HG02884 (cell line): ENCODE measurements at regions not wholly inside any gene's neighbourhood (a gene's known extent, or its start where the extent isn't known, plus 50 kb on each side); places are given as distances from the start of the nearest gene placed in this dataset.
"Not testable (repeated sequence)": the region's sequence is repeated elsewhere in the genome, so short reads cannot be mapped to it uniquely, and the experiment has no call there.

Source experiments
- ATAC-seq: cut with Tn5 transposase; IDR thresholded peaks from one replicate; pipeline ENCODE4 v1.9.1; 2021; ENCODE audit warnings: mild to moderate bottlenecking, moderate library complexity; ENCODE audit not compliant: unreplicated experiment

DNA sequence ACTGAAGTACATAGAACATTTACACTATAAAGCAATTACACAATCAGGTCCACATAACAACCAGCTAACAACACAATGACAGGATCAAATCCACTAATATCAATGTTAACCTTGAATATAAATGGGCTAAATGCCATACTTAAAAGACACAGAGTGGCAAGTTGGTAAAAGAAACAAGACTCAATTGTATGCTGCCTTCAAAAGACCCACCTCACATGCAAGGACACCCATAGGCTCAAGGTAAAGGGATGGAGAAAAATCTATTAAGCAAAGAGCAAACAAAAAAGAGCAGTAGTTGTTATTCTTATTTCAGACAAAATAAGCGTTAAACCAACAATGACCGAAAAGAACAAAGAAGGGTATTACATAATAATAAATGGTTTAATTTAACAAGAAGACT is 183.3 kb downstream of the PYDC2 start:
- ATAC-seq = no peak

DNA sequence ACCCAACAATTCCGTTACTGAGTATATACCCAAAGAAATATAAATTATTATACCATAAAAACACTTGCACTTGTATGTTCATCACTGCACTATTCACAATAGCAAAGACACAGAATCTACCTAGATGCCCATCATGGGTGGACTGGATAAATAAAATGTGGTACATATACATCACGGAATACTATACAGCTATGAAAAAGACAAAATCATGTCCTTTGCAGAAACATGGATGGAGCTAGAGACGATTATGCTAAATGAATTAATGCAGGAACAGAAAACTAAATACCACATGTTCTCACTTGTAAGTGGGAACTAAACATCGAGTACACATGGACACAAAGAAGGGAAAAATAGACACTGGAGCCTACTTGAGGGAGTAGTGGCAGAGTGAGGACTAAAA is 185.3 kb downstream of the PYDC2 start:
- ATAC-seq = no peak

- ATAC-seq = no peak
Observed at GRCh38 chr3:191648787-191649186, 187.8 kb downstream of the PYDC2 start.

DNA sequence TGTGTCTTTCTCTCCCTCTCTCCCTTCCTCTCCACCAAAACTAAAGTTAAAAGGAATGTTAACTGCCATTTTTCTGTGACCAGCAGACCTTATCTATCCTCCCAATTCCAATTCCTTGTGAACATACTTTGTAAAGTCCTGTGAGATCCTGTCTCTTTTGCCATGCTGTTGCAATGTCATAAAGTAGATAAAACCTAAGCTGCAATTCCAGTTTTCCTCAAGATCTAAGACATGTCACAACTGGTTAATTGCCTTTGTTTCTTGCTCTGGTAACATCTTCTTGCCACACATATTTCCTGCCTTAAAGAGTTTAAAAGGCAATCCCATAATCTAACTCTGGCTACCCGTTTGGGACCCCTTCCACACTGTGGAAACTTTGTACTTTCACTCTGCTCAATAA is 188.7 kb downstream of the PYDC2 start:
- ATAC-seq = no peak

- not testable (repeated sequence) for ATAC-seq
Observed at GRCh38 chr3:191658781-191659419, 197.9 kb downstream of the PYDC2 start.

DNA sequence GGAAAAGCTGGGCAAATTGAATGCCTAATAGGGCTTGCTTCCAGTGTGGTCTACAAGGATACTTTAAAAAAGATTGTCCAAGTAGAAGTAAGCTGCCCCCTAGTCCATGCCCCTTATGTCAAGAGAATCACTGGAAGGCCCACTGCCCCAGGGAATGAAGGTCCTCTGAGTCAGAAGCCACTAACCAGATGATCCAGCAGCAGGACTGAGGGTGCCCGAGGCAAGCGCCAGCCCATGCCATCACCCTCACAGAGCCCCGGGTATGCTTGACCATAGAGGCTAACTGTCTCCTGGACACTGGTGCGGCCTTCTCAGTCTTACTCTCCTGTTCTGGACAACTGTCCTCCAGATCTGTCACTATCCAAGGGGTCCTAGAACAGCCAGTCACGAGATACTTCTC is 201.2 kb downstream of the PYDC2 start:
- ATAC-seq = not testable (repeated sequence)

DNA sequence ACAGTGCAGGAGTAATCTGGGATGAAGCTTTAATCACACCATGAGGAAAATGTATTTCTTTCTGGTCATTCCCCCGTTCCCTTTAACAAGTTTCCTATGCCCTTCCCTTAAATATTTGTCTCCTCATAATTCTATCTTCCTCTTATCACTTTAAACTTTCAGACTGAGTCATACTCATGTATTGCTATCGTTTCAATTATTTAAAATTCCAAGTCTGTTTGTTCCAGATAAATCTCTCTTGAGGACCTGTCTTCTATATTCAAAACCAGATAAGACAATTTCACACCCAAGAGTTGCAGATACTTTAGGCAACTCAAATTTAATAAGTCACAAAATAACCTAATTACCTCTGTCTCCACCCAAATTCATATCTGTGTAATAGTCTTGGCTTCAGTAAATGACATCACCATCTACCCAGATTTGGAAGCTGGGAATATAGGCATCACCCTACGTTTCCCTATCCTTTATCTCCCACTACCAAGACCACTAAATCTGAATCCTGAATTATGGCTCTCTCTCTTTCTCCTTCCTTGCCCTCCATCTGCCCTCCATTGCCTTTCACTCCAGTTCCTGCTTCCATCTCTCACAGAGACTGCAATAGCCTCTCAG is 220.1 kb downstream of the PYDC2 start:
- no peak for ATAC-seq

GRCh38 chr3:191682961-191683360 is 222.0 kb downstream of the PYDC2 start:
- no peak for ATAC-seq

GRCh38 chr3:191686626-191687025 is 225.7 kb downstream of the PYDC2 start:
- no peak for ATAC-seq

- no peak for ATAC-seq
Observed at GRCh38 chr3:191688756-191689433, 227.9 kb downstream of the PYDC2 start.

DNA sequence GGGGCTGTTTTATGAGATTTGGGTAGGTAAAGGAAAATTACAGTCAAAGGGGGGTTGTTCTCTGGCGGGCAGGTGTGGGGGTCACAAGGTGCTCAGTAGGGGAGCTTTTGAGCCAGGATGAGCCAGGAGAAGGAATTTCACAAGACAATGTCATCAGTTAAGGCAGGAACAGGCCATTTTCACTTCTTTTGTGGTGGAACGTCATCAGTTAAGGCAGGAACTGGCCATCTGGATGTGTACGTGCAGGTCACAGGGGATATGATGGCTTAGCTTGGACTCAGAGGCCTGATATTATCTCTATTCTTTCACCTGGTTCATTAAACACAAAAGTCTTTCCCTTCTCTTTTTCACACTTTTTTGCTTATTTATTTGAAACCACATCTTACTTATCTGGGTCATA is 230.2 kb downstream of the PYDC2 start:
- not testable (repeated sequence) for ATAC-seq

DNA sequence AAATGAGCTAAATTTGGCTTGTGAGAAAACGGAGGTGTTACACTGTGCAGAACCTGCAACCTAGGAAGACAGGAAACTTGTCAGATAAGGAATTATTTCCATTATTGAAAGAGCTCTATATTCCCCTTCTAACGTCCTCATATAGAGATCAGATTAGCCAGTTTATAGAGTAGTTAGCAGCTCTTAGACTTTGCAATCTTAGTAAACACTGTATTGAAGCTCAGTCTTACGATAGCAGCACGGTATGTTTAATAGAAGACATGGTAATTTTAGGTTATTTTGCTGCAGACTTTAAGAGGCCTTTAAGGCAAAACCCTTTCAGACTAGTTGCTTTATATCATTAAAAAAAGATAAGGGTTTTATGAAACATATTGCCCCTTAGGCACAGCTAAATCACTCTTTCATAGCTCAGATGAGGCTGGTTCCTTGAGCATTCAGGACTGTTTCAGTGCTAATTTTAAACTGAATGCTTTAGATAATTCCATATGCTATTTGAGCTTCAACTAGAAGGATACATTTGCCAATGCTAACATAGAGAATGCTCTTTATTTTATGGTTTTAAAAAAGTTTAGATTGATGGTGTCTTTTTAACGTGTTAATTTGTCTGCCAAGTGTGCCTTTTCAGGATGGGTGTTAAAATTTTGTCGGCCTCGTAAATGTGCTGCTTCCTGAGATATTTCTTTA is 234.3 kb downstream of the PYDC2 start:
- ATAC-seq = no peak

GRCh38 chr3:191695815-191696153 is 234.8 kb downstream of the PYDC2 start:
- ATAC-seq = no peak

DNA sequence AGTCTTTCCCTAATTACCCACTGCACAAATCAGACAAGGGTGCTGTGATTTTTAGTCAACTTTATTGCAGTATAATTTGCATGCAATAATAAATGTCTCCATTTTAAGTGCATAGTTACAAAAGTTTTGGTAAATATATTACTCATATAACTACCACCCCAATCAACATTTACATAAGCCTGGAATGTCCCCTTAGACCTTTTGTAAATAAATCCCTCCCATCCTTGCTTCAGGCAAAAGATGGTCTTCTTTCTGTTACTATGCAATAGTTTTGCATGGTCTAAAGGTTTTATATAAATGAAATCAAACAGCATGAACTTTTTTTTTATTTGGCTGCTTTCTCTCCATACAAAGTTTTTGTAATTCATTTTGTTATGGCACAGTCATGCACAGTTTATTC is 235.4 kb downstream of the PYDC2 start:
- no peak for ATAC-seq

DNA sequence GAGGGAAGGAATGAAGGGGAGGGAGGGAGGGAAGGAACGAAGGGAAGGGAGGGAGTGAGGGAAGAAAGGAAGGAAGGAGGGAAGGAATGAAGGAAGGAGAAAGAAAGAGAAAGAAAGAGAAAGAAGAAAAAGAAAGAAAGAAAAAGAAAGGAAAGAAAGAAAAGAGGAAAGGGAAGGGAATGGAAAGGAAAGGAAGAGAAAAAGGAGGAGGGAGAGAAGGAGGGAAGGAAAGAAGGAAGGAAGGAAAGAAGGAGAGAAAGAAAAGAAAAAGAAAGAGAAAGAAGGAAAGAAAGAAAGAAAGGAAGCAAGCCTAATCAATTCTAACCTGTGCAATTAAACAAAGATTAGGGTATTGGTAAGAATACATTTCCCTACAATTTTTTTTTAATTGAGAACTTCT is 238.6 kb downstream of the PYDC2 start:
- no peak for ATAC-seq

GRCh38 chr3:191702121-191702520 is 241.2 kb downstream of the PYDC2 start:
- no peak for ATAC-seq

GRCh38 chr3:191707817-191708216 is 246.9 kb downstream of the PYDC2 start:
- no peak for ATAC-seq

- no peak for ATAC-seq
Observed at GRCh38 chr3:191715585-191715984, 254.6 kb downstream of the PYDC2 start.

DNA sequence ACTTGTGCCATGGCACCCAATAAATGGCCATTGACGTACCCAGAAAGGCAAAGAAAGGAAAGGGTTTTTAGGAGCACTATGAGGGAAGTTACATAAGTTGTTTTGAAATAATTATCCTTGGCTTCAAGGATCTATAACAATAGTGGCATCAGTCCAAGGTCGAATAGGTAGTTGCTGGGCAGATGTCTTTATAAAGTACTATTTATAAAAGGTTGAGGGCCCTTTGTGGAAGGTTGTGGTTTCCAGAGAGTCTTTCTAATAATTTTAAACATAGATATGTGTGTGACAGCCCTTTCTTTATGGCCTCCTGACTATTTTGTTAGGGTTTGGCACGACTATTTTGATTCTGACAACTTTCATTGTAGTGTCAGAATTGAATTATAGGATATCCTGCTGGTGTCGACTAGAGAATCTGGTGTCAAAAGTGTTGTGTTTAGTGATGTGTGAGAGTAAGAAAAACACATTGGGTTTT is 260.5 kb downstream of the PYDC2 start:
- ATAC-seq = no peak

- ATAC-seq = no peak
Observed at GRCh38 chr3:191721990-191722389, 261.0 kb downstream of the PYDC2 start.

DNA sequence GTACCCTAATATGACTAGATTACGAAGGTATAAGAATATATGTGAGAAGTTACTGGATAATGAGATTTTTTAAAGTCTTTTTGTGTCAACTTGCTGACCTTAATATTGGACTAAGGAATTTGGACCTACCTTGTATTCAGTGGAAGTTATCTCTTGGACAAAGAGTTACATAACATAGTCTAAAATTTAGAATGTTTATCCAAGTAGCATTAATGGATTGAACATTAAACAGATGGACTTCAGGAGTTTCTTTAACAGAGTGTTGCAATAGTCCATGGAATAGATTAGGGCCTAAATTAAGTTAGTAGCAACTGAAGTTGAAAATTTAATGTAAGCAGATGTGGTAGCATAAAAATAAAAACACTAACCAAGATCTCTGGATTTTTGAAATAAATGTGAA is 266.4 kb downstream of the PYDC2 start:
- no peak for ATAC-seq

DNA sequence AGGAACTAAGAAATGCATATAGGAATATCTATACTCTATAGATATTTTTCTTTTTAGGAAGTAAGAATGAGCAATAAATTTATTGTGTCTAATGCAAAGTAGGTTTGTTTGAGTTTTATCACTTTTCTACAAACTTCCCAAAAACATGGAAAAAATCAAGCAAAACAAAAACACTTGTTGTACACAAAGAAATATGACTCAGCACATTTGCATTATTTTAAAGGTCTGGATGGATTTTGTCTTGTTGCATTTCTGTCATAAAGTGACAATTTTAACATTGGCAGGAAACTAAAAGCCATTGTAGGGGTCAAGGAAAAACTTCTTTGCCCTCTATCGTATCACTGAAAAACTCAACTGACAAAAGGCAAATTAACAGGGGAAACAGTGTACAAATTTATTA is 267.2 kb downstream of the PYDC2 start:
- no peak for ATAC-seq
